ENCODE measurements at regions not wholly inside any gene's neighbourhood (a gene's known extent, or its start where the extent isn't known, plus 50 kb on each side); places are given as distances from the start of the nearest gene placed in this dataset.
"Not testable (repeated sequence)": the region's sequence is repeated elsewhere in the genome, so short reads cannot be mapped to it uniquely, and the experiment has no call there.

GRCh38 chr1:121511876-121512275 is 327.1 kb downstream of the SRGAP2C start:
- H3K4me1 ChIP-seq (ENCODE audit: control insufficient read depth, insufficient read depth, low read length); DNase-seq (ENCODE audit: low read depth, low spot score); H3K9me3 ChIP-seq (ENCODE audit: control insufficient read depth, insufficient read depth, low read depth, low read length); in situ Hi-C loops (cut with HindIII; ENCODE audit: low pct_unique_long_range_greater_than_20kb, low sequenced_read_pairs); BruUV-seq (replicated peaks); H3K27me3 ChIP-seq (ENCODE audit: control insufficient read depth, insufficient read depth, low read length); intact Hi-C loops (cut with micrococcal nuclease; ENCODE audit: unreplicated experiment); H3K4me3 ChIP-seq (ENCODE audit: low read depth in 2 of 2, low read length in 2 of 2); H3K36me3 ChIP-seq (ENCODE audit: control insufficient read depth, insufficient read depth, low read length); ATAC-seq; H3K27ac ChIP-seq (ENCODE audit: low read length); CTCF ChIA-PET; POLR2A ChIA-PET: not testable (repeated sequence)

GRCh38 chr1:121515235-121515634 is 330.5 kb downstream of the SRGAP2C start:
- no peaks in the 10 kb centered on the region for H3K9me3 ChIP-seq (ENCODE audit: control insufficient read depth, insufficient read depth, low read depth, low read length)
- DNase-seq (ENCODE audit: low read depth, low spot score) (no peak), ATAC-seq (no peak)
- no peak overlapping the region for H3K27ac ChIP-seq (ENCODE audit: low read length)
- ChIA-PET CTCF (no interaction called here), POLR2A (no interaction called here)
- BruUV-seq (replicated peaks) = no TSS peak
- in situ Hi-C loops (cut with HindIII; ENCODE audit: low pct_unique_long_range_greater_than_20kb, low sequenced_read_pairs) = no loop called here
- intact Hi-C loops (cut with micrococcal nuclease; ENCODE audit: unreplicated experiment) = no loop called here
- no peak overlapping the region for H3K4me3 ChIP-seq (ENCODE audit: low read depth in 2 of 2, low read length in 2 of 2)
- H3K36me3 ChIP-seq (ENCODE audit: control insufficient read depth, insufficient read depth, low read length) = no peaks in the 10 kb centered on the region
- H3K27me3 ChIP-seq (ENCODE audit: control insufficient read depth, insufficient read depth, low read length) = no peaks in the 10 kb centered on the region
- TF ChIP-seq REST (IDR thresholded peaks at IDR 0.05; ENCODE audit: insufficient read depth in 1 of 2, low read depth in 2 of 2, low read length in 1 of 2) (no peak), TCF7L2 (IDR thresholded peaks at IDR 0.05; ENCODE audit: low read depth, low read length) (no peak), SIN3A (IDR thresholded peaks at IDR 0.05; ENCODE audit: borderline replicate concordance, insufficient read depth, low read depth, low read length) (no peak), CTCF (IDR thresholded peaks at IDR 0.05) (no peak), POLR2AphosphoS5 (IDR thresholded peaks at IDR 0.05; ENCODE audit: low read depth, low read length) (no peak)
- peaks cover 9% of the 10 kb centered on the region for H3K4me1 ChIP-seq (ENCODE audit: control insufficient read depth, insufficient read depth, low read length)

GRCh38 chr1:121516234-121516967 is 331.6 kb downstream of the SRGAP2C start:
- no peak overlapping the region for H3K4me3 ChIP-seq (ENCODE audit: low read depth in 2 of 2, low read length in 2 of 2)
- DNase-seq (ENCODE audit: low read depth, low spot score) = no peak
- H3K36me3 ChIP-seq (ENCODE audit: control insufficient read depth, insufficient read depth, low read length) = no peaks in the 10 kb centered on the region
- H3K27ac ChIP-seq (ENCODE audit: low read length) = no peak overlapping the region
- POLR2A ChIA-PET = interaction anchor here (0.6 kb wide), 1 partner anchor 14 kb away, joined by 4 read pairs; no protein-coding TSS in a partner anchor
- ATAC-seq = no peak
- in situ Hi-C loops (cut with HindIII; ENCODE audit: low pct_unique_long_range_greater_than_20kb, low sequenced_read_pairs) (no loop called here), intact Hi-C loops (cut with micrococcal nuclease; ENCODE audit: unreplicated experiment) (no loop called here)
- CTCF ChIA-PET = no interaction called here
- peaks cover 9% of the 10 kb centered on the region for H3K4me1 ChIP-seq (ENCODE audit: control insufficient read depth, insufficient read depth, low read length)
- no TSS peak for BruUV-seq (replicated peaks)
- no peaks in the 10 kb centered on the region for H3K9me3 ChIP-seq (ENCODE audit: control insufficient read depth, insufficient read depth, low read depth, low read length)
- H3K27me3 ChIP-seq (ENCODE audit: control insufficient read depth, insufficient read depth, low read length) = no peaks in the 10 kb centered on the region
- no peak for TF ChIP-seq CTCF (IDR thresholded peaks at IDR 0.05)
- TF ChIP-seq SIN3A (IDR thresholded peaks at IDR 0.05; ENCODE audit: borderline replicate concordance, insufficient read depth, low read depth, low read length) = no peak
- TF ChIP-seq POLR2AphosphoS5 (IDR thresholded peaks at IDR 0.05; ENCODE audit: low read depth, low read length) = no peak
- no peak for TF ChIP-seq REST (IDR thresholded peaks at IDR 0.05; ENCODE audit: insufficient read depth in 1 of 2, low read depth in 2 of 2, low read length in 1 of 2)
- no peak for TF ChIP-seq TCF7L2 (IDR thresholded peaks at IDR 0.05; ENCODE audit: low read depth, low read length)

Measured in Panc1 (cell line).